ENCODE measurements at regions not wholly inside any gene's neighbourhood (a gene's known extent, or its start where the extent isn't known, plus 50 kb on each side); places are given as distances from the start of the nearest gene placed in this dataset.
A peak's percentile ranks its signal among the peaks of the same experiment; 100 is the strongest.

DNA sequence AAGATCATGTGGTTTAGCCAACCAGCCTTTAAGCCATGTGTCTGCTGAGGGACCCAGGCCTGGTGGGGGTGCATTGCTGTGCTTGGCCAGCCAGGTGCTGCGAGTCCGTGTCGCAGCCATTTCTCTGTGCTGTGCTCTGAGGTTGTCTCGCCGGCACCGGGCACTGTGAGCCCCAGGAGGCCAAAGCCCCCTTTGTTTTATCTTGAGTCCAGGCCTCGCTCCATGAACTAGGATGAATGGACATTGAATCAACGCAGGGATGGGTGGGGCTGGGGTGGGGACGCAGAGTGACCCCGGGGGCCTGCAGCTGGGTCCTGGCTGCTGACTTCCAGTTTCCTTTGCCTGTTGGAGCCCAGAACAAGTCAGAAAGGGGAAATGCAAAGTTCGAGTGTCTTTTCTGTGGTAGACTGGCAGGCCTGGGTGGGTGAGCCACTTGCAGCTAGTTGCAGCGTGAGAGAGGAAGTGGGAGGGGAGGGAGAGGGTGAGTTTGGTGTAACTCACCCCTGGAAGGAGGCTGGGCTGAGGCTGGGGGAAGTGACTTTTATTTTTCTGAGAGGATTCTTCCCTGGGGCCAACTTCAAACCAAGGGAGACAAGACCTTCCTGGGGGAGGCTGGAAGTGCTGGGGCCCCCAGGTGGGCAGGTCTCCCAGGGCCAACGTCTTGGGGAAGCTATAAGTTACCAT lies 324.7 kb downstream of the SEC14L1 start:
- Histone ChIP-seq H4K20me1 (ENCODE audit: insufficient read depth, low read length) (peaks cover 80% of the 10 kb centered on the region), H3K36me3 (ENCODE audit: insufficient read depth, low read length) (peaks cover 25% of the 10 kb centered on the region), H3K9me3 (ENCODE audit: low read depth, low read length) (no peaks in the 10 kb centered on the region), H3K4me1 (ENCODE audit: insufficient read depth, low read length) (peaks cover 23% of the 10 kb centered on the region), H3K4me3 (ENCODE audit: insufficient read depth, low read length) (no peak overlapping the region), H2AFZ (ENCODE audit: low read length) (no peak overlapping the region), H3K4me2 (ENCODE audit: insufficient read depth, low read length) (peak overlapping the region; percentile 4), H3K27me3 (ENCODE audit: insufficient read depth, low read length) (no peaks in the 10 kb centered on the region), H3K27ac (ENCODE audit: low read depth, low read length) (peak overlapping the region; percentile 63), H3K79me2 (ENCODE audit: insufficient read depth, low read length) (peaks cover 92% of the 10 kb centered on the region)
- peak; percentile 97 for DNase-seq (ENCODE audit: insufficient read length, low spot score, missing footprints)
- TF ChIP-seq CTCF (IDR thresholded peaks at IDR 0.05; ENCODE audit: extremely low read depth, low read depth, low read length) = no peak

- peaks cover 26% of the 10 kb centered on the region for H3K36me3 ChIP-seq (ENCODE audit: insufficient read depth, low read length)
- H3K4me1 ChIP-seq (ENCODE audit: insufficient read depth, low read length) = peaks cover 25% of the 10 kb centered on the region
- TF ChIP-seq CTCF (IDR thresholded peaks at IDR 0.05; ENCODE audit: extremely low read depth, low read depth, low read length) = no peak
- H2AFZ ChIP-seq (ENCODE audit: low read length) = no peak overlapping the region
- no peak for DNase-seq (ENCODE audit: insufficient read length, low spot score, missing footprints)
- H3K27me3 ChIP-seq (ENCODE audit: insufficient read depth, low read length) = no peaks in the 10 kb centered on the region
- H3K4me3 ChIP-seq (ENCODE audit: insufficient read depth, low read length) = no peak overlapping the region
- peaks cover 94% of the 10 kb centered on the region for H3K79me2 ChIP-seq (ENCODE audit: insufficient read depth, low read length)
- H4K20me1 ChIP-seq (ENCODE audit: insufficient read depth, low read length) = peaks cover 84% of the 10 kb centered on the region
- H3K9me3 ChIP-seq (ENCODE audit: low read depth, low read length) = no peaks in the 10 kb centered on the region
- no peak overlapping the region for H3K4me2 ChIP-seq (ENCODE audit: insufficient read depth, low read length)
- H3K27ac ChIP-seq (ENCODE audit: low read depth, low read length) = peak overlapping the region; percentile 63
Measured at GRCh38 chr17:77466140-77466539, 325.4 kb downstream of the SEC14L1 start.

DNA sequence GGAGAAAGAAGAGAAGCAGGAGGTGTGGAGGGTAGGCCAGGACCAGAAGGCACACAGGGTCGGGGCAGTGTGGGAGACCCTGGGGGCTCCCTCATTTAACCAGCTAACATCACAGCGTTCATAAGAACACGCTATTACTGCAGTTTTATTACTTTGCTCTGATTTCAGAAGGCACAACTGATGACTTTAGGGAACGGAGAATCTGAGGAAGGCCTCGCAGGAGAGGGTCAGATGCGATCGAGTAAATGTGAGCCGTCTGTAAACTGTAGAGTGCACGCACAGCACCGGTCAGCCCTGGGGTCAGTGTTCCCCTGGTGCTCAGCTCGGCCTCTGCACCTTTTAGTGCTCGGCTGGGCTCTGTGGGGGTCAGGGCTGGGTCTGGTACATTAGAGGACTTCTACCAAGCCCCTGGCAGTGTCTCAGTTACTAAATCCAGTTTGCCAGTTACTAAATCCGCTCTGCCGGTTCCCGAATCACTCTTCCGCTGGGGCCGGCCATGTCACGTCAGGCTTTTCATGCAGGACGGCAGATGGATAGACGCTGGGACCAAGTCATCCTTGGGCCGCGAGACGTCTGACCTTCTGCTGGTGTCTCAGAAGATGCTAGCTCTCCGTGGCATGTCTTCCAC lies 325.9 kb downstream of the SEC14L1 start:
- Histone ChIP-seq H3K4me2 (ENCODE audit: insufficient read depth, low read length) (no peak overlapping the region), H3K27ac (ENCODE audit: low read depth, low read length) (peak overlapping the region; percentile 63), H3K27me3 (ENCODE audit: insufficient read depth, low read length) (no peaks in the 10 kb centered on the region), H3K9me3 (ENCODE audit: low read depth, low read length) (no peaks in the 10 kb centered on the region), H4K20me1 (ENCODE audit: insufficient read depth, low read length) (peaks cover 84% of the 10 kb centered on the region), H3K4me3 (ENCODE audit: insufficient read depth, low read length) (no peak overlapping the region), H3K79me2 (ENCODE audit: insufficient read depth, low read length) (peaks cover 94% of the 10 kb centered on the region), H3K36me3 (ENCODE audit: insufficient read depth, low read length) (peaks cover 24% of the 10 kb centered on the region), H2AFZ (ENCODE audit: low read length) (no peak overlapping the region), H3K4me1 (ENCODE audit: insufficient read depth, low read length) (peaks cover 31% of the 10 kb centered on the region)
- no peak for TF ChIP-seq CTCF (IDR thresholded peaks at IDR 0.05; ENCODE audit: extremely low read depth, low read depth, low read length)
- peak; percentile 35 for DNase-seq (ENCODE audit: insufficient read length, low spot score, missing footprints)

DNA sequence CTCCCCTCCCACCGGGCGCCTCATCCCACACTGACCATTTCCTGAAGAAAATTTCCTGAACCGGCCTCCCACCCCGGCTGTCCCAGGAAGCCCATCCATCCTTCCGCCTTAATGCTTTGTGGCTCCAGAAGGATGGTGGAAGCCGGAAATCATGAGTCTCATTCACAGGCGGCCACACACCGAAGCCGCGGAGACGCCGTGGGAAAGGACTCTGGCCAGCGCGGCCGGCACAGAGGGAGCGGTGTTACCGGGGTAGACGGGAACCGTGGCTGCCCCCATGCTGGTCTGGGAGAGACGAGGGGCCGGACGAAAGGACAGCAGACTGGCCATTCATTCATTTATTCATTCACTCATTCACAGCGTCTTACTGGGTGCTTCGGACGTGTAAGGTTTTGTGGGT lies 326.8 kb downstream of the SEC14L1 start:
- H2AFZ ChIP-seq (ENCODE audit: low read length) = no peak overlapping the region
- H3K4me2 ChIP-seq (ENCODE audit: insufficient read depth, low read length) = no peak overlapping the region
- DNase-seq (ENCODE audit: insufficient read length, low spot score, missing footprints) = peak; percentile 39
- no peaks in the 10 kb centered on the region for H3K27me3 ChIP-seq (ENCODE audit: insufficient read depth, low read length)
- H3K27ac ChIP-seq (ENCODE audit: low read depth, low read length) = no peak overlapping the region
- TF ChIP-seq CTCF (IDR thresholded peaks at IDR 0.05; ENCODE audit: extremely low read depth, low read depth, low read length) = no peak
- H3K4me1 ChIP-seq (ENCODE audit: insufficient read depth, low read length) = peaks cover 39% of the 10 kb centered on the region
- no peak overlapping the region for H3K4me3 ChIP-seq (ENCODE audit: insufficient read depth, low read length)
- H3K9me3 ChIP-seq (ENCODE audit: low read depth, low read length) = no peaks in the 10 kb centered on the region
- peaks cover 87% of the 10 kb centered on the region for H4K20me1 ChIP-seq (ENCODE audit: insufficient read depth, low read length)
- peaks cover 94% of the 10 kb centered on the region for H3K79me2 ChIP-seq (ENCODE audit: insufficient read depth, low read length)
- peaks cover 22% of the 10 kb centered on the region for H3K36me3 ChIP-seq (ENCODE audit: insufficient read depth, low read length)
